AG04449 (cell line): ENCODE measurements at regions not wholly inside any gene's neighbourhood (a gene's known extent, or its start where the extent isn't known, plus 50 kb on each side); places are given as distances from the start of the nearest gene placed in this dataset.

Source experiments
- CTCF ChIA-PET: fragments of 350-600 bp; formaldehyde crosslinking; extraction: SDS; loops from one replicate; lab custom pipeline; 2021; ENCODE audit warnings: antibody characterized with exemption; lab: Yijun Ruan, JAX
- POLR2A ChIA-PET: fragments of 400-600, 350-600 bp; formaldehyde crosslinking; extraction: SDS; loops from one replicate; lab custom pipeline; 2020; ENCODE audit warnings: antibody characterized with exemption, inconsistent platforms; lab: Yijun Ruan, JAX
- DNase-seq: peaks from one replicate; pipeline ENCODE4 v3.0.0-alpha.2; 2010; ENCODE audit warnings: low read depth, low spot score
- H3K4me3 ChIP-seq: 2 replicates; pipeline ENCODE4 v1.5.1; 2011; ENCODE audit warnings: low read depth, mild to moderate bottlenecking, control low read depth, low read length
- CTCF ChIP-seq: IDR thresholded peaks from one replicate; pipeline ENCODE4 v1.5.1; 2011; ENCODE audit warnings: mild to moderate bottlenecking, moderate library complexity, low read length, control low read depth, inconsistent platforms; ENCODE audit not compliant: insufficient read depth; ENCODE audit errors: missing control alignments

GRCh38 chr10:2876032-2876431 is 191.3 kb upstream of the PFKP start:
- DNase-seq = no peak
- ChIA-PET CTCF (no interaction called here), POLR2A (no interaction called here)
- no peak for TF ChIP-seq CTCF
- no peak overlapping the region for H3K4me3 ChIP-seq

GRCh38 chr10:2874963-2875362 is 192.4 kb upstream of the PFKP start:
- ChIA-PET POLR2A (no interaction called here), CTCF (no interaction called here)
- H3K4me3 ChIP-seq = no peak overlapping the region
- DNase-seq = no peak
- no peak for TF ChIP-seq CTCF

- CTCF ChIA-PET = no interaction called here
- TF ChIP-seq CTCF = no peak
- POLR2A ChIA-PET = no interaction called here
- no peak for DNase-seq
- H3K4me3 ChIP-seq = no peak overlapping the region
Measured at GRCh38 chr10:2873769-2874168, 193.6 kb upstream of the PFKP start.

- no peak for TF ChIP-seq CTCF
- ChIA-PET POLR2A (no interaction called here), CTCF (no interaction called here)
- DNase-seq = no peak
- no peak overlapping the region for H3K4me3 ChIP-seq
Measured at GRCh38 chr10:2871673-2872219, 195.6 kb upstream of the PFKP start.

- no peak for DNase-seq
- no peak overlapping the region for H3K4me3 ChIP-seq
- CTCF ChIA-PET = no interaction called here
- POLR2A ChIA-PET = no interaction called here
- no peak for TF ChIP-seq CTCF
Measured at GRCh38 chr10:2870654-2871053, 196.7 kb upstream of the PFKP start.

- CTCF ChIA-PET = no interaction called here
- POLR2A ChIA-PET = no interaction called here
Measured at GRCh38 chr10:2867788-2868299, 199.5 kb upstream of the PFKP start.

More at GRCh38 chr10:2867788-2868299, 199.5 kb upstream of the PFKP start:
- TF ChIP-seq CTCF = no peak
- DNase-seq = no peak
- no peak overlapping the region for H3K4me3 ChIP-seq
